ENCODE measurements at regions not wholly inside any gene's neighbourhood (a gene's known extent, or its start where the extent isn't known, plus 50 kb on each side); places are given as distances from the start of the nearest gene placed in this dataset.

DNA sequence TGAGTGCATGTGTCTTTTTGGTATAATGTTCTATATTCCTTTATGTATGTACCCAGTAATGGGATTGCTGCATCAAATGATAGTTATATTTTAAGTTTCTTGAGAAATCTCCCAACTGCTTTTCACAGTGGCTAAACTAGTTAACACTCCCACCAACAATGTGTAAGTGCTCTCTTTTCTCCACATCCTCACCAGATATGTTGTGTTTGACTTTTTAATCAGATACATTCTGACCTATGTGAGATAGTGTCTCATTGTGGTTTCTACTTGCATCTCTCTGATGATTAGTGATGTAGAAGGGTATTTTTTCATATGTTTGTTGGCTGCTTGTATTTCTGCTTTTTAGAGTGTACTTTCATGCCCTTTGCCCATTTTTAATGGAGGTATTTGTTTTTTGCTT, 62.8 kb upstream of the ALG10B start:
- TF ChIP-seq CTCF (IDR thresholded peaks at IDR 0.05) (no peak), POLR2A (IDR thresholded peaks at IDR 0.05) (no peak)

Data from gastroesophageal sphincter (tissue), 3 donors.